NOMO-1 treated with dmso at 0.1 percent for 144 hours (cell line): ENCODE measurements at regions not wholly inside any gene's neighbourhood (a gene's known extent, or its start where the extent isn't known, plus 50 kb on each side); places are given as distances from the start of the nearest gene placed in this dataset.
"Not testable (repeated sequence)": the region's sequence is repeated elsewhere in the genome, so short reads cannot be mapped to it uniquely, and the experiment has no call there.

Experiments used
- DNase-seq: peaks from one replicate; lab custom pipeline; 2025; ENCODE audit not compliant: unreplicated experiment; lab: John Stamatoyannopoulos, UW

- DNase-seq: no peak
Observed at GRCh38 chr2:195117011-195117410, 540.0 kb upstream of the SLC39A10 start.

GRCh38 chr2:195115738-195116137 is 541.3 kb upstream of the SLC39A10 start:
- no peak for DNase-seq

- no peak for DNase-seq
Observed at GRCh38 chr2:195108182-195108581, 548.8 kb upstream of the SLC39A10 start.

- DNase-seq: no peak
Observed at GRCh38 chr2:195106681-195107380, 550.2 kb upstream of the SLC39A10 start.

- DNase-seq: no peak
Observed at GRCh38 chr2:195105581-195105980, 551.4 kb upstream of the SLC39A10 start.

GRCh38 chr2:195094330-195094729 is 562.7 kb upstream of the SLC39A10 start:
- no peak for DNase-seq

- DNase-seq: no peak
Observed at GRCh38 chr2:195092341-195092740, 564.7 kb upstream of the SLC39A10 start.

- DNase-seq: not testable (repeated sequence)
Observed at GRCh38 chr2:195072806-195073205, 584.2 kb upstream of the SLC39A10 start.

- DNase-seq: no peak
Observed at GRCh38 chr2:195057001-195057400, 600.0 kb upstream of the SLC39A10 start.

- no peak for DNase-seq
Observed at GRCh38 chr2:195055996-195056395, 601.0 kb upstream of the SLC39A10 start.

- no peak for DNase-seq
Observed at GRCh38 chr2:195051401-195051800, 605.6 kb upstream of the SLC39A10 start.

- no peak for DNase-seq
Observed at GRCh38 chr2:195049372-195050031, 607.5 kb upstream of the SLC39A10 start.

- DNase-seq: no peak
Observed at GRCh38 chr2:195047955-195048354, 609.1 kb upstream of the SLC39A10 start.

GRCh38 chr2:195044801-195045200 is 612.2 kb upstream of the SLC39A10 start:
- DNase-seq: no peak

- no peak for DNase-seq
Observed at GRCh38 chr2:195038153-195038552, 618.9 kb upstream of the SLC39A10 start.

GRCh38 chr2:195037045-195037444 is 620.0 kb upstream of the SLC39A10 start:
- no peak for DNase-seq

- DNase-seq: no peak
Observed at GRCh38 chr2:195031411-195031810, 625.6 kb upstream of the SLC39A10 start.

GRCh38 chr2:195029804-195030654 is 627.0 kb upstream of the SLC39A10 start:
- no peak for DNase-seq

- DNase-seq: no peak
Observed at GRCh38 chr2:195027947-195028346, 629.1 kb upstream of the SLC39A10 start.

- DNase-seq: no peak
Observed at GRCh38 chr2:195026261-195026660, 630.8 kb upstream of the SLC39A10 start.

GRCh38 chr2:195022508-195022830 is 634.6 kb upstream of the SLC39A10 start:
- no peak for DNase-seq
